CD1c-positive myeloid dendritic cell (primary cell): ENCODE measurements at regions not wholly inside any gene's neighbourhood (a gene's known extent, or its start where the extent isn't known, plus 50 kb on each side); places are given as distances from the start of the nearest gene placed in this dataset.

Experiments used
- DNase-seq: peaks from one replicate; pipeline ENCODE4 v3.0.0-alpha.2; 2016; ENCODE audit errors: extremely low spot score

DNA sequence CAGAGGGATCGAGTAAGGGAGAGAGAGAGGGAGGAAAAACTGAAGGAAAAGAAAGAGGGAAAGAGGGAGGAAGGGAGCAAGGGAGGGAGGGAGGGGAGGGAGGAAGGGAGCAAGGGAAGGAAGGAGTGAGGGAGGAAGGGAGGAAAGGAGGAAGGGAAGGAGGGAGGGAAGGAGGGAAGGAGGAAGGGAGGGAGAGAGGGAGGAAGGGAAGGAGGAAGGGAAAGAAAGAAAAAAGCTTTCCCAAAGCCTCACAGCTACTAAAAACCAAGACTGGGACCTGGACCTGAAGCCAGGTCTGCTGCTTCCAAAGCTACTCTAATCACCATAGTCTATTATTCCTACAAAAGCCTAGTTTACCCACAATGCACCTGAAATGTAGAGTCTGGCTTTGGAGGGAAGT, 259.8 kb upstream of the WWC1 start:
- no peak for DNase-seq

- DNase-seq, result no peak
These were observed 252.4 kb upstream of the WWC1 start for GRCh38 chr5:168039039-168039438.

- no peak for DNase-seq
These were observed 251.7 kb upstream of the WWC1 start for GRCh38 chr5:168039566-168040248.

DNA sequence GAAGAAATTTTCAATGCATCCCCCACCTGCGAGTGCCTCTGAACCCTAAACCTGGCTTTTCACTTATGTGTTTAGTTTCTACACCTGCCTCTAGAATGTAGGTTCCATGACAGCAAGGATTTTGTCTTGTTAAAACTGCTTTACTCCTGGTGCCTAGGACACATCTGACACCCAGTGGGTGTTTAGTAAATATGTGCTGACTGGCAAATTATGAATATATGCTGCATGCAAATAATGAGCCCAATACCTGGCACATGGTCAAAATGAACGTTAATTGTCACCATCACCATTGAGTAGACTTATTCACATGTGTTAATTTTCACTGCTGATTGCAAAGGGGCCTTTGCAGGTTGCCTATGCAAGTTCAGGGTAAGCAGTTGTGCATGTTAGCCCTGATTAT, 249.9 kb upstream of the WWC1 start:
- no peak for DNase-seq

DNA sequence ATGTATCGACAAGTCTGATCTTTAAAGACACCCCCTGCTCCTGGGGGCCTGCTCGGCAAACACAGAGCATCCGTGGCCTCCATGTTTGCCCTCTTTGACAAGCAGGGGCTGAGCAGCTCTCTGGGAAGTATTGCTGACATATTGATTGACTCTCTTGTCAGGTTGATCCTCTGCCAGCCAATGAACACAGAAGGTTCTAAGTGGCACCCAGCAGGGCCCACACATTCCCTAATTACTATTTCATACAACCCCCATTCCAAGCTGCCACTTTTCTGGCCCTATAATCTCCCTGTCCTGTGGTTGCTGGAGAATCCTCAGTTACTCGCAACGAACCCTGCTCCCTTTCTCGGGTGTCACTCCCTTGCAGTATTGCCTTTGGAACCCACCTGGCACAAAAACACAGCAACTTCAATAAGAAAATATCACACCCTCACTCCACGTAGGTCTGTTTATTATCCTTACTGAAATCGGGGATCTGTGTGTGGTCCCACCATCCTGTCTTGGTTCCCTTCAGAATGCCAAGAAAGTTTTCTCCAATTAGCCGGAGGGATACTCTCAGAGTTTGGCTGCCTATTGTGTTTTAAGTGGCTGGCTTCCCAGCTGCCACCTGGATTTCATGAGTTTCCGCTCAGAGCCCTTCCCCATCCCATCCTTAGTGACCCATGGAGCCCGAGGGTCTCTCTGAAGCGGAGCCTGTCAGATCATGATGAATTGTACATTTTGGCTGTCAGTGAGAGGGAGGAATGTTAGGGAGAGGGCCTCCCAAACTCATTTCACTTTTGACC, 249.0 kb upstream of the WWC1 start:
- DNase-seq, result no peak

- DNase-seq, result no peak
These were observed 245.3 kb upstream of the WWC1 start for GRCh38 chr5:168046163-168046562.

DNA sequence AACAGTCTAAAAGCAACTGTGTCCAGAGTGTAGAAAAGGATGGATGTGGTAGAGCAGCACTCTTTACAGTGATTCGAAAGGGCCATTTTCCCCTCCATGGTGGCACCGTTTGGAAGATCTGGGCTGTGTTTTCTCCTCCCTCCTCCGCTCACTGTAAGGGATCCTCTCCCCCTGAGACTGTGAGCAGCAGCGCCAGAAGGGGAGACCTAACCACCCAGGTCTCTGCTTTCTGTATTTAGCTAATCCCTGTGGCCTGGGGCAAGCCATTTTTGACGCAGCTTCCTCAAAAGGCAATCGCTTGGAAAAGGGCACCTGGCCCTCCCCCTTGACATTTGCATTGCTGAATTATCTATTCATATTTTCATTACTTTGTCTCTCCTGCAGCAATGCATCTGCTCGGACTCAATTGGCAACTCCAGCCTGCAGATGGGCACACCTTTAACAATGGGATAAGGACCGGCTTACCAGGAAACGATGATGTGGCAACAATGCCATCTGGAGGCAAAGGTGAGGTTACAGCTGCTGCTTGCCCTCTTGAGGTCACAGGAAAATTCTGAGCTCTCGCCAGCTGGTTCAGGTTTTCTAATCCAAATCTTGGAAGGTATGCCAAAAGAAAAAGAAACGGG, 244.3 kb upstream of the WWC1 start:
- peak; percentile 15 for DNase-seq

DNA sequence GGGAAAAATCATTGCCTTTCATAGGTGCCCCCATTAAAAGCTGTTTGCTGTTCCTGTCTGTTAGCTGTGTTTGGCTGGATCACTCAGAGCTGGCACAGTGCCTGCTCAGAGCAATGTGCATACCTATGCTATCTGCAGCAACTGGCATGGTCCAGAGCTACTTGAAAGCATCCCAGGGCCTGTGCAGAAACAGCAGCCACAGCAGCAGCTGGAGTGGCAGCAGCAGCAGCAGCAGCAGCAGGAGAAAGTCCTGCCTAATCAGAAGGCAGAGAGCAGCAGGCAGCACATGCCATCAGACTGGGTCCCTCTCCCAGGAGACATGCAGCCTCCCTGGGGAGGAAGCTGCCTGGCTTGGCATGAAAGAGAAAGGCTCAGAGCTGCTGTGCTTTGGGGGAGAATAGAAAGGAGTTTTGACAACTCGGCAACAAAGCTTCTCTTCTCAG, 243.8 kb upstream of the WWC1 start:
- no peak for DNase-seq

GRCh38 chr5:168048486-168048885, 243.0 kb upstream of the WWC1 start:
- DNase-seq, result no peak

GRCh38 chr5:168052686-168053085, 238.8 kb upstream of the WWC1 start:
- DNase-seq, result no peak

DNA sequence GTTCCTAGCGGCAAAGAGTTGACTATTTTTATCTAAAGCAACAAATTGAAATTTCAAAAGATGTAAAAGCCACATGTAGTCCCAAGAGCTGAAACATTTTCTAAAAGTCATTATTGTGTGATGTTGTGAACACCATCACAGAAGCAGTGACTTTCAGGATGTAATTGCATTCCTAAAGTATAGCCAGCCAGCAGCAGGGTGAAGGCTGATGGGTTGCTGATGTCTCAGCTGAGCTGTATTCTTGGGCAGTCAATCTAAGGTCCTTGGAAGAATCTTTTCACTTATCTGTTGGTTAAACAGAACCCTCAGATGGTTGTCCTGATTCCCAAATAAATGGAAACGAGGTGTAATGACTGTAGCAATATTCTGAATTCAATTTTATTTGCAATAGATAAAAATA, 237.4 kb upstream of the WWC1 start:
- DNase-seq, result no peak

- DNase-seq, result no peak
These were observed 236.2 kb upstream of the WWC1 start for GRCh38 chr5:168055141-168055683.

GRCh38 chr5:168055961-168056360, 235.5 kb upstream of the WWC1 start:
- no peak for DNase-seq

GRCh38 chr5:168056499-168057182, 234.8 kb upstream of the WWC1 start:
- no peak for DNase-seq

DNA sequence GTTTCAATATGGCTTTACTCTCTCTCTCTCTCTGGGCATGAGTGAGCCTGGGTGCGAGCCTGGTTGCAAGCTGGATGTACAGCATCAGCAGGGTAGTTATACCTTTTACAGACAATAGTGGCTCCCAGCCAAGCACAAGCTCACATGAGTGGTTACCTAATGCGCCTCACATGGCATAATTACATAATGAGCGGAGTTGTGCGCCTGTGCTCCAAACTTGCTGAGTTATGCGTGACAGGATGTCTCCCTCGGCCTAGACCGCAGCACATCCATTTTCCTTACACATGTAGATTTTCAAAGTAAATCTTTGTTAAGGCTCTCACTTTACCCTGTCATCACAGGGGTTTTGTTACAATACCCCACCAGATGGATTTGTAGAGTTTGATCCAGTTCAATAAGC, 233.5 kb upstream of the WWC1 start:
- no peak for DNase-seq

DNA sequence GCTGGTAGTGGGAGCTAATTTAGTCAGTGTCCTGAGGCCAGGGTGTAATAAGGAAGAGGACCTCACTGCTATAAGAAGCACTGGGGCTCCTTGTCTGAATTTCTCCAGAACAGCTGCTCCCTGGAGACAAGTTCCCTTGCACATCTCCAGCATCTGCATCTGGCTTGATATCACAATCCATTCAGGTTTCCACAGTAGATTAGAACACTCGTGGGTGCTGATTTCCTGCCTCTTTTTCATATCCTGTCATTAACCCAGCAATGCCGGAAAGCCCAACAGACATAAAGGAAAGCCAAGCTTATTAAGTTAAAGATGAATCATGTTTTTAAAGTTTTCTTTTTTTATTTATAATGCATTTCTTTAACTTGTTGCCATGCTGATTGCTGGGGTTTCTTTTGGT, 232.3 kb upstream of the WWC1 start:
- no peak for DNase-seq

DNA sequence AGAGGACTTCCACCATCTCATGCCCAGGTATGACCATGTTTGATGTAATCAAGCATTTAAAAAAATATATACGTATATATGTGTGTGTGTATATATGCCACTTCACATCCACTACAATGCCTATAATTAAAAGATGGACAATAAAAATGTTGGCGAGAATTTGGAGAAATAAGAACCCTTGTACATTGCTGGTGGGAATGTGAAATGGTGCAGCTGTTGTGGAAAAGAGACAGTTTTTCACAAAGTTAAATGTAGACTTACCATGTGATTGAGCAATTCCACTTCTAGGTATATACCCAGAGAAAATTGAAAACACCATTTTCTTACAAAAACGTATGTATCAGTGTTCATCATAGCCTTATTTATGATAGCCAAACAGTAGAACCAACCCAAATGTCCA, 229.2 kb upstream of the WWC1 start:
- no peak for DNase-seq

GRCh38 chr5:168064457-168064856, 227.0 kb upstream of the WWC1 start:
- DNase-seq, result no peak

- DNase-seq, result no peak
These were observed 226.4 kb upstream of the WWC1 start for GRCh38 chr5:168064933-168065622.

- DNase-seq, result no peak
These were observed 224.8 kb upstream of the WWC1 start for GRCh38 chr5:168066536-168067208.

DNA sequence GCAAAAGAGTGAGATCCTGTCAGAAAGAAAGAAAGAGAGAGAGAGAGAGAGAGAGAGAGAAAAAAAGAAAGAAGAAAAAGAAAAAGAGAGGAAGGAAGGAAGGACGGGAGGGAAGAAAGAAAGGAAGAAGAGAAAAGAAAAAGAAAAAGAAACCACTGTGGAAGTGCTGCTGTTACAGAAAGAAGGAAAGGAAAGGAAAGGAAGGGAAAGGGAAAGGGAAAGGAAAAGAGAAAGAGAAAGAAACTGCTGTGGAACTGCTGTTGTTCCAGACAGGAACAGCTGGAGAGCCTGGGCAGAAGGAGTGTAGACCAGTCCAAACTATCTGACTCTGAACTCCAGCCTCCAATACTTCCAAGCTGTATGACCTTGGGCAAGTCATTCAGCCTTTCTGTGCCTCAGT, 220.7 kb upstream of the WWC1 start:
- no peak for DNase-seq
